ENCODE measurements at regions not wholly inside any gene's neighbourhood (a gene's known extent, or its start where the extent isn't known, plus 50 kb on each side); places are given as distances from the start of the nearest gene placed in this dataset.

- ATAC-seq, result no peak
- H4K20me1 ChIP-seq (ENCODE audit: insufficient read depth), result no peaks in the 10 kb centered on the region
- no peak overlapping the region for H3K4me3 ChIP-seq (replicated peaks in 1 of 2; ENCODE audit: low read depth in 1 of 2, low read length in 2 of 2)
- ChIA-PET CTCF (no interaction called here), RAD21 (ENCODE audit: low non-redundant PET in 1 of 2, low total read pairs in 2 of 2, uncharacterized antibody in 2 of 2, unreplicated experiment in 2 of 2) (no interaction called here), POLR2A (no interaction called here)
- no peak overlapping the region for H3K27ac ChIP-seq (ENCODE audit: low read depth, low read length)
- no peak for TF ChIP-seq EGR1 (IDR thresholded peaks at IDR 0.05; ENCODE audit: low read depth)
- TF ChIP-seq POLR2AphosphoS5 (IDR thresholded peaks at IDR 0.05; ENCODE audit: low read depth, low read length), result no peak
- no peak for TF ChIP-seq CTCF (IDR thresholded peaks at IDR 0.05 in 2 of 3, conservative IDR thresholded peaks at IDR 0.05 in 1 of 3; ENCODE audit: borderline replicate concordance in 1 of 3, insufficient read depth in 1 of 3, low read depth in 2 of 3, low read length in 2 of 3)
- TF ChIP-seq ZBTB33 (IDR thresholded peaks at IDR 0.05; ENCODE audit: extremely low read depth, insufficient replicate concordance, low read length), result no peak
- TF ChIP-seq ZFX (IDR thresholded peaks at IDR 0.05), result no peak
- no peak for DNase-seq (ENCODE audit: low read depth, low spot score)
- H3K9me2 ChIP-seq (ENCODE audit: insufficient read depth), result no peaks in the 10 kb centered on the region
- no TSS peak for BruUV-seq (replicated peaks)
- H3K27me3 ChIP-seq (ENCODE audit: insufficient read depth, low read length), result no peaks in the 10 kb centered on the region
- no peak overlapping the region for H2AFZ ChIP-seq (ENCODE audit: low read depth, low read length, poor library complexity, severe bottlenecking)
- no peaks in the 10 kb centered on the region for H3K4me1 ChIP-seq (ENCODE audit: control insufficient read depth in 1 of 2, insufficient read depth in 2 of 2, low read length in 2 of 2)
- H3K79me2 ChIP-seq (ENCODE audit: insufficient read depth, low read length), result no peaks in the 10 kb centered on the region
- intact Hi-C loops (cut with micrococcal nuclease), result no loop called here
- no peaks in the 10 kb centered on the region for H3K36me3 ChIP-seq (ENCODE audit: control insufficient read depth in 1 of 2, insufficient read depth in 2 of 2, low read length in 2 of 2)
- no peaks in the 10 kb centered on the region for H3K9me3 ChIP-seq (ENCODE audit: control insufficient read depth in 1 of 2, insufficient read depth in 1 of 2, low read depth in 1 of 2, low read length in 2 of 2)
- H3K4me2 ChIP-seq (ENCODE audit: low read length), result no peak overlapping the region
- H3K9ac ChIP-seq (ENCODE audit: low read length), result no peak overlapping the region
These were observed 264.0 kb downstream of the LRATD1 start for GRCh38 chr2:14896330-14897030.
